ENCODE measurements at regions not wholly inside any gene's neighbourhood (a gene's known extent, or its start where the extent isn't known, plus 50 kb on each side); places are given as distances from the start of the nearest gene placed in this dataset.

- TF ChIP-seq CTCF (conservative IDR thresholded peaks at IDR 0.05; ENCODE audit: low read depth in 2 of 2): no peak
- no peak for TF ChIP-seq EZH2phosphoT487 (IDR thresholded peaks at IDR 0.05; ENCODE audit: unreplicated experiment)
- TF ChIP-seq ZNF114 (CRISPR knock-in tag; IDR thresholded peaks at IDR 0.05): no peak
- TF ChIP-seq JUNB (IDR thresholded peaks at IDR 0.05; ENCODE audit: unreplicated experiment): no peak
- no peak for TF ChIP-seq POLR2AphosphoS5 (IDR thresholded peaks at IDR 0.05; ENCODE audit: low read depth)
- TF ChIP-seq EZH2 (IDR thresholded peaks at IDR 0.05; ENCODE audit: low read depth, unreplicated experiment): no peak
- TF ChIP-seq ETS1 (IDR thresholded peaks at IDR 0.05): no peak
- no peak for TF ChIP-seq REST (IDR thresholded peaks at IDR 0.05; ENCODE audit: unreplicated experiment)
- TF ChIP-seq ZNF462 (CRISPR knock-in tag; IDR thresholded peaks at IDR 0.05): no peak
- no peak for TF ChIP-seq STAT1 (IDR thresholded peaks at IDR 0.05; ENCODE audit: unreplicated experiment)
Measured at GRCh38 chr13:59494151-59494550, 669.6 kb downstream of the DIAPH3 start.

Measured in GM23338 (cell line).